Stimulated activated naive CD8-positive, alpha-beta T cell treated with anti-CD3 and anti-CD28 coated beads, Interleukin-15, amount 100 ng/mL, for 72 hours (primary cell): ENCODE measurements at regions not wholly inside any gene's neighbourhood (a gene's known extent, or its start where the extent isn't known, plus 50 kb on each side); places are given as distances from the start of the nearest gene placed in this dataset.
"Not testable (repeated sequence)": the region's sequence is repeated elsewhere in the genome, so short reads cannot be mapped to it uniquely, and the experiment has no call there.

ENCODE experiments used
- ATAC-seq: fragments of 150-1000 bp; cut with Tn5 transposase; 2 replicates; pipeline ENCODE4 v1.10.0; 2021; ENCODE audit warnings: mild to moderate bottlenecking, moderate library complexity
- DNase-seq, 2 donors: peaks; one replicate each; pipeline ENCODE4 v3.0.0; 2021 to 2022
- H3K27ac Mint-ChIP-seq, 2 donors: one replicate each; pipeline ENCODE4 v1.8.0; 2022; ENCODE audit warnings: mild to moderate bottlenecking in 2 of 2, mixed read lengths in 2 of 2, moderate library complexity in 2 of 2
- H3K27me3 Mint-ChIP-seq: one replicate; pipeline ENCODE4 v1.8.0; 2022; ENCODE audit warnings: mixed read lengths
- H3K4me1 Mint-ChIP-seq: one replicate; pipeline ENCODE4 v1.8.0; 2022; ENCODE audit warnings: mild to moderate bottlenecking, mixed read lengths
- H3K4me3 Mint-ChIP-seq, 2 donors: one replicate each; pipeline ENCODE4 v1.8.0; 2022; ENCODE audit warnings: mild to moderate bottlenecking in 2 of 2, mixed read lengths in 2 of 2, moderate library complexity in 1 of 2
- H3K9me3 Mint-ChIP-seq, 2 donors: one replicate each; pipeline ENCODE4 v1.8.0; 2022; ENCODE audit warnings: mixed read lengths in 2 of 2

DNA sequence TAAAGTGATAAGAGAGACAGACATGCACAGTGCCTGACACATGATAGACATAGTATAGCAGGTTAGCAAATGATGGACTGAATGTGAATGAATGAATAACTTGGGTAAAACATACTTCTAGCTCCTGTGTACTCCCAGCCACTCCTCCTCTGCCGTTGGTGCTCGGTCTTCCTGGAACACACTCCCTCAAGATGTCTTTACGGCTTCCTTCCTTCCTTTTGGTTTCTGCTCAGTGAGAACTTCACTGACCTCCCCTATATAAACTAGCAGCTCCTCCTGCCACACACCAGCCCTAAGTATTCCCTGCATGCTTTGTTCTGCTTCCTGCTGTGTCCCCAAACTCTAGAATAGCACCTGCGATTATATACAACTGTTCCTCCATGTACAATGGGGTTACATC, 50.2 kb downstream of the RAD54L2 start:
- Mint-ChIP-seq H3K4me3 (no peak overlapping the region), H3K4me1 (peaks cover 7% of the 10 kb centered on the region), H3K27ac (peak overlapping the region in 1 of 2 donors; percentile 87)

GRCh38 chr3:51591231-51591630, 52.7 kb downstream of the RAD54L2 start:
- Mint-ChIP-seq H3K27ac (no peak overlapping the region), H3K27me3 (no peaks in the 10 kb centered on the region), H3K4me3 (no peak overlapping the region), H3K9me3 (no peaks in the 10 kb centered on the region), H3K4me1 (peaks cover 7% of the 10 kb centered on the region)
- DNase-seq: no peak
- no peak for ATAC-seq

More for the DNA sequence above, 50.2 kb downstream of the RAD54L2 start:
- ATAC-seq: no peak
- no peak for DNase-seq
- Mint-ChIP-seq H3K27me3 (no peaks in the 10 kb centered on the region), H3K9me3 (no peaks in the 10 kb centered on the region)

DNA sequence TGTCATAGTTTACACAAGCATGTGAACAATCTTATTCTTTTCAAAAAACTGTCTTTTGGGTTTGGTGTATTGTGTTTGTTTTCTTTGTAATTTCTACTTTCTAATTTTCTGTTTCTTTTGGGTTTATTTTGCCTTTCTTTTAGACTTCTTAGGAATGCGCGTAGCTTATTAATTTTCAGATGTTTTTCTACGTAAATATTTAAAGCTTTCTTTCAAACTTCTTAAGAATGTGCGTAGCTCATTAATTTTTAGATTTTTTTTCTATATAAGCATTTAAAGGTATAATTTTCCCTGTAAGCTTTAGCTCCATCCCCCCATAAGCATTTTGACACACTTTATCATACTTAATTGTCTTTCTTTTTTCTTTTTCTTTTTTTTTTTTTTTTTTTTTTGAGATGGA, 55.2 kb downstream of the RAD54L2 start:
- no peaks in the 10 kb centered on the region for H3K27me3 Mint-ChIP-seq
- no peaks in the 10 kb centered on the region for H3K9me3 Mint-ChIP-seq
- DNase-seq (no peak), ATAC-seq (no peak)
- H3K4me1 Mint-ChIP-seq: peaks cover 5% of the 10 kb centered on the region
- H3K27ac Mint-ChIP-seq: no peak overlapping the region
- no peak overlapping the region for H3K4me3 Mint-ChIP-seq

GRCh38 chr3:51599638-51600037, 61.1 kb downstream of the RAD54L2 start:
- H3K4me3 Mint-ChIP-seq, DNase-seq, H3K4me1 Mint-ChIP-seq, H3K9me3 Mint-ChIP-seq, H3K27ac Mint-ChIP-seq, H3K27me3 Mint-ChIP-seq, ATAC-seq: not testable (repeated sequence)

DNA sequence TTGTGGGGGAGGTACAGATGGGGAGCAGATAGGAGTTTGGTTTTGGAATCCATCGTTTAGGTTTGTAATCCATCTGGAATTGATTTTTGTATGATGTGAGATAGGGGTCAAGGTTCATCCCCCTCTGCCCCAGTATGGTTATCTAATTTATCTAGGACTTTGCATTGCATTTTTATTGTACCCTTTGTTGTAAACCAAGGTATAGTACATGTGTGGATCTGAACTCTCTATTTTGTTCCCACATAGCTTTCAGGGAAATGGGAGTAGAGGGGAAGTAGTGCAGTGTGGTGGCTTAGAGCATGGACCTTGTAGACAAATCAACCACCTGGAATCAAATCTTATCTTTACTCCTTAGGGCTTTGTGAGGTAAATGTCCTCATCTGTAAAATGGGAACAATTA, 65.7 kb downstream of the RAD54L2 start:
- H3K27ac Mint-ChIP-seq: no peak overlapping the region
- H3K9me3 Mint-ChIP-seq: no peaks in the 10 kb centered on the region
- H3K27me3 Mint-ChIP-seq: no peaks in the 10 kb centered on the region
- peaks cover 20% of the 10 kb centered on the region for H3K4me1 Mint-ChIP-seq
- no peak overlapping the region for H3K4me3 Mint-ChIP-seq
- no peak for DNase-seq
- ATAC-seq: no peak

GRCh38 chr3:51605938-51606337, 65.1 kb upstream of the TEX264 start:
- ATAC-seq: peak; percentile 45
- Mint-ChIP-seq H3K27ac (no peak overlapping the region), H3K9me3 (no peaks in the 10 kb centered on the region), H3K4me1 (peaks cover 20% of the 10 kb centered on the region), H3K4me3 (peak overlapping the region in 1 of 2 donors; percentile 3), H3K27me3 (no peaks in the 10 kb centered on the region)
- DNase-seq: peak in 1 of 2 donors; percentile 1

- H3K27ac Mint-ChIP-seq, ATAC-seq, H3K9me3 Mint-ChIP-seq, DNase-seq, H3K27me3 Mint-ChIP-seq, H3K4me3 Mint-ChIP-seq: not testable (repeated sequence)
- H3K4me1 Mint-ChIP-seq: peaks cover 23% of the 10 kb centered on the region
Observed at GRCh38 chr3:51606871-51607270, 64.2 kb upstream of the TEX264 start.

DNA sequence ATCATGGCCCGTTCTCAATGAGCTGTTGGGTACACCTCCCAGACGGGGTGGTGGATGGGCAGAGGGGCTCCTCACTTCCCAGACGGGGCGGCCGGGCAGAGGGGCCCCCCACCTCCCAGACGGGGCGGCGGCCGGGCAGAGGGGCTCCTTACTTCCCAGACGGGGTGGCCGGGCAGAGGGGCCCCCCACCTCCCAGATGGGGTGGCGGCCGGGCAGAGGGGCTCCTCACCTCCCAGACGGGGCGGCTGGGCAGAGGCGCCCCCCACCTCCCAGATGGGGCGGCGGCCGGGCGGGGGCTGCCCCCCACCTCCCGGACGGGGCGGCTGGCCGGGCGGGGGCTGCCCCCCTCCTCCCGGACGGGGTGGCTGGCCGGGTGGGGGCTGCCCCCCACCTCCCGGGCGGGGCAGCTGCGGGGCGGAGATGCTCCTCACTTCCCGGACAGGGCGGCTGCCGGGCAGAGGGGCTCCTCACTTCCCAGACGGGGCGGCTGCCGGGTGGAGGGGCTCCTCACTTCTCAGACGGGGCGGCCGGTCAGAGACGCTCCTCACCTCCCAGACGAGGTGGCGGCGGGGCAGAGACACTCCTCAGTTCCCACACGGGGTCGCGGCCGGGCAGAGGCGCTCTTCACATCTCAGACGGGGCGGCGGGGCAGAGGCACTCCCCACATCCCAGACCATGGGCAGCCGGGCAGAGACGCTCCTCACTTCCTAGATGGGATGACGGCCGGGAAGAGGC, 63.3 kb upstream of the TEX264 start:
- ATAC-seq: peak; percentile 40
- H3K4me3 Mint-ChIP-seq, H3K27ac Mint-ChIP-seq, DNase-seq, H3K9me3 Mint-ChIP-seq, H3K27me3 Mint-ChIP-seq: not testable (repeated sequence)
- H3K4me1 Mint-ChIP-seq: peaks cover 21% of the 10 kb centered on the region

DNA sequence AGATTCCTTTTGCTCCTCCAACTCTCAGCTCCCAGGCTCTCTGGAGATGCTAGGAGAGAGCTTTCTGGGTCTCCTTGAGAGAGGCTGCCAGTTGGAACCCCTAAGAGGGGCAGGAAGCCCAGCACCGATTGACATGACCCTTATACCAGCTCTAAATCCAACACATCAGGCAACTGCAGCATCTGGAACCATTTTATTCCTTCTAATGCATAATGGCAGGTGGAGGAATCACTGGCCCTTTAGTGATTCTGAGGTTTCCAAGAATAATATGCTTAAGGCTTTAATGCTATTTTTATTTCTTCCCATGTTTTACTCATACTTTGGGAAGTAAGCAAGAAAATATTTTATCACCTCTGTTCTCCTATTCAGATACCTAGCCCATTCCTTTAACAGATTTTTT, 60.3 kb upstream of the TEX264 start:
- no peak overlapping the region for H3K27ac Mint-ChIP-seq
- no peak for ATAC-seq

GRCh38 chr3:51617597-51617996, 53.5 kb upstream of the TEX264 start:
- no peak for DNase-seq
- peaks cover 18% of the 10 kb centered on the region for H3K4me1 Mint-ChIP-seq
- no peaks in the 10 kb centered on the region for H3K27me3 Mint-ChIP-seq
- no peaks in the 10 kb centered on the region for H3K9me3 Mint-ChIP-seq
- no peak for ATAC-seq
- H3K27ac Mint-ChIP-seq: no peak overlapping the region
- H3K4me3 Mint-ChIP-seq: no peak overlapping the region

More for the DNA sequence above, 60.3 kb upstream of the TEX264 start:
- DNase-seq: no peak
- Mint-ChIP-seq H3K9me3 (no peaks in the 10 kb centered on the region), H3K4me1 (peaks cover 13% of the 10 kb centered on the region), H3K4me3 (no peak overlapping the region), H3K27me3 (no peaks in the 10 kb centered on the region)

DNA sequence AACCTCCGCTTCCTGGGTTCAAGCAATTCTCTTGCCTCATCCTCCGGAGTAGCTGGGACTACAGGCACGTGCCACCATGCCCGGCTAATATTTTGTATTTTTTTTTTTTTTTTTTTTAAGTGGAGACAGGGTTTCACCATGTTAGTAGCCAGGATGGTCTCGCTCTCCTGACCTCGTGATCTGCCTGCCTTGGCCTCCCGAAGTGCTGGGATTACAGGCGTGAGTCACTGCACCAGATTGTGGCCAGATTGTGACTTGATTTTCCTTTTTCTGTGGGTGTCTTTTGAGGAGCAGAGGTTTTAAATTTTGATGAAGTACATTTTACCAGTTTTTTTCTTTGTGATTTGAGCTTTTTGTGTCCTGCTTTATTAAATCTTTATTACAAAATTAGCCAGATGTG, 53.0 kb upstream of the TEX264 start:
- H3K27ac Mint-ChIP-seq: peak overlapping the region in 1 of 2 donors; percentile 49
- not testable (repeated sequence) for H3K4me3 Mint-ChIP-seq, ATAC-seq, H3K9me3 Mint-ChIP-seq, H3K27me3 Mint-ChIP-seq, DNase-seq
- H3K4me1 Mint-ChIP-seq: peaks cover 18% of the 10 kb centered on the region

GRCh38 chr3:51618496-51618895, 52.6 kb upstream of the TEX264 start:
- DNase-seq (no peak), ATAC-seq (no peak)
- H3K27me3 Mint-ChIP-seq: no peaks in the 10 kb centered on the region
- H3K4me1 Mint-ChIP-seq: peaks cover 18% of the 10 kb centered on the region
- no peak overlapping the region for H3K4me3 Mint-ChIP-seq
- no peaks in the 10 kb centered on the region for H3K9me3 Mint-ChIP-seq
- H3K27ac Mint-ChIP-seq: peak overlapping the region in 1 of 2 donors; percentile 7

DNA sequence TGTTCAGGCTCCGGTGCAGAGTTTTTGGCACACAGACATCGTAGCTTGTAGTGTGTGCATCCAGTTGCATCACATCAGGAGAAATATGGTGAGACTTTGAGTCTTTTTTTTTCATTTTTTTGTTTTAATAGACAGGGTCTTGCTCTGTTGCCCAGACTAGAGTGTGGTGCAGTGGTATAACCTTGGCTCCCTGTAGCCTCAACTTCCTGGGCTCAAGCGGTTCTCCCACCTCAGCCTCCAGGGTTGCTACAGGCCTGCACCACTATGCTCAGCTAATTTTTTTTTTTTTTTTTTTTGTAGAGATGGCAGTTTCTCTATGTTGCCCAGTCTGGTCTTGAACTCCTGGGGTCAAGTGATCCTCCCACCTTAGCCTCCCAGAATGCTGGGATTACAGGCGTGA, 51.1 kb upstream of the TEX264 start:
- DNase-seq: no peak
- Mint-ChIP-seq H3K27ac (no peak overlapping the region), H3K9me3 (no peaks in the 10 kb centered on the region), H3K4me3 (no peak overlapping the region), H3K4me1 (peaks cover 18% of the 10 kb centered on the region), H3K27me3 (no peaks in the 10 kb centered on the region)
- ATAC-seq: no peak

DNA sequence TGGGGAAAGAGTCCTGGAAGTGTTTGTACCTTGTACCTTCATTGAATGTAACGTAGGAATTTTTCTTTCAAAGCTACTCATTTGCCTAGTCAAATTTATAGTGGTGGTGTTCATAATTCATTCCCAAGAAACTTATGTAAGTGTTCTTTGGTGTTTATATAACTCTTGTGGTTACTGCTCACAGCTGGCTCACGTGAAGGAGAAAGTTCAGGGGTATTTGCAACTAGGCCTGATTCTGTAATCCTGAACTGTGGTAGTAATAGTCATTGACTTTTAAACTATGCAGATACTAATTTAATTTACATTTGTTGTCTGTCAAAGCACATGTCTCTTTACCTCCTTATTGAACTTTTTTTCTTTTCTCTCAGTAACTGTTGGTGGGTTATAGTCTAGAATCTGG, 50.5 kb upstream of the TEX264 start:
- ATAC-seq (no peak), DNase-seq (no peak)
- peak overlapping the region; percentile 14 to 20 for H3K27ac Mint-ChIP-seq

GRCh38 chr3:51621091-51621892, 49.8 kb upstream of the TEX264 start:
- no peak overlapping the region for H3K4me3 Mint-ChIP-seq
- DNase-seq (no peak), ATAC-seq (no peak)
- H3K27ac Mint-ChIP-seq: no peak overlapping the region
- no peaks in the 10 kb centered on the region for H3K9me3 Mint-ChIP-seq
- H3K4me1 Mint-ChIP-seq: peaks cover 18% of the 10 kb centered on the region
- no peaks in the 10 kb centered on the region for H3K27me3 Mint-ChIP-seq

More for the DNA sequence above, 50.5 kb upstream of the TEX264 start:
- H3K9me3 Mint-ChIP-seq: no peaks in the 10 kb centered on the region
- H3K27me3 Mint-ChIP-seq: no peaks in the 10 kb centered on the region
- peaks cover 18% of the 10 kb centered on the region for H3K4me1 Mint-ChIP-seq
- H3K4me3 Mint-ChIP-seq: no peak overlapping the region
